ENCODE measurements at regions not wholly inside any gene's neighbourhood (a gene's known extent, or its start where the extent isn't known, plus 50 kb on each side); places are given as distances from the start of the nearest gene placed in this dataset. TPM values are rescaled to one million over a fixed set of nuclear protein-coding genes. Genes with fewer than 3 reads are reported as not detected.
"Not testable (repeated sequence)": the region's sequence is repeated elsewhere in the genome, so short reads cannot be mapped to it uniquely, and the experiment has no call there.

- intact Hi-C loops (cut with DNase I); ATAC-seq (ENCODE audit: poor library complexity); DNase-seq: not testable (repeated sequence)
These were observed 1581.8 kb downstream of the FOXD4L5 start for GRCh38 chr9:63703138-63703665.

Small RNA genes in the stretch of these regions (microRNA-seq; reads per million reads assigned to microRNA genes)
- not detected for gene MIR4477B
